ENCODE measurements at regions not wholly inside any gene's neighbourhood (a gene's known extent, or its start where the extent isn't known, plus 50 kb on each side); places are given as distances from the start of the nearest gene placed in this dataset.
"Not testable (repeated sequence)": the region's sequence is repeated elsewhere in the genome, so short reads cannot be mapped to it uniquely, and the experiment has no call there.

DNA sequence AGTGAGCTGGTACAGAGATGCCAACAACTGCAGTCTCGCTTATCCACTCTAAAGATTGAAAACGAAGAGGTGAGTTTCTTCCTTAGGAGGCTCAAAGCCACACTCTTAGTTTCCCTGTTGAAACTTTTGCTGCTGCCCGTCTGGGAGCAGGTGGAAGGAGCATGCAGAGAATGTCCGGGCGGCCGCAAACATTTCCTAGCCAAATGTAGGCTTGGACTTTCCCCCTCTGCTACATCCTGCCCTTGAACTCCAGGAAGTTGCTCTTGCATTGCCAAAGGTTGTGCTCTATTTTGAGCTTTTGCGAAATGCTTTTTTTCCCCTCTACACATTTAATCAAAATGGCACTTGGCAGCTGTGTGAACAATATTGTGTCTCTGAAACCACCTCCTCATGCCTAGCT, 65.0 kb upstream of the IKBKE start:
- not testable (repeated sequence) for TF ChIP-seq CTCF (IDR thresholded peaks at IDR 0.05); SIN3A (IDR thresholded peaks at IDR 0.05; ENCODE audit: borderline replicate concordance, insufficient read depth, low read depth, low read length); POLR2AphosphoS5 (IDR thresholded peaks at IDR 0.05; ENCODE audit: low read depth, low read length); REST (IDR thresholded peaks at IDR 0.05; ENCODE audit: insufficient read depth in 1 of 2, low read depth in 2 of 2, low read length in 1 of 2); TCF7L2 (IDR thresholded peaks at IDR 0.05; ENCODE audit: low read depth, low read length)

Measured in Panc1 (cell line).